HG02885 (cell line): ENCODE measurements at regions not wholly inside any gene's neighbourhood (a gene's known extent, or its start where the extent isn't known, plus 50 kb on each side); places are given as distances from the start of the nearest gene placed in this dataset.

Source experiments
- ATAC-seq: cut with Tn5 transposase; IDR thresholded peaks from one replicate; pipeline ENCODE4 v1.9.1; 2021; ENCODE audit warnings: mild to moderate bottlenecking; ENCODE audit not compliant: unreplicated experiment, poor library complexity

DNA sequence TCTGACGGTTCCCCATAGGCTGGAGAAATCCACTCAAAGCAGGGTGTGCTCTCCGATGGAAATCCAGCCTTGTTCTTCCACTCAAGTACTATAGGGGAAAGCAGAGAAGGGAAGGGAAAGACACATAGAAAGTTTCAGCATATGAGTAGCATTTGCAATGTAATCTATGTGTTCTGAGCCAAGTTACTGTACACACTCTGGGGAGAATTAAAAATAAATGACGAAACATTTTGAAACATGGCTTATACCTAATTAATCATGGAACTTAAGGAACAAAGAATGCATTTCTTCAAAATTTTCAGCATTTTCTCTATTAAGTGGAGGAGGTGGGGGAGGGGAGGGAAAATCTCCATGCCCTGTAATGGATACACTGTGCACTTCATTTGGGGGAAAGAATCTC is 198.1 kb upstream of the HABP2 start:
- ATAC-seq, result no peak

DNA sequence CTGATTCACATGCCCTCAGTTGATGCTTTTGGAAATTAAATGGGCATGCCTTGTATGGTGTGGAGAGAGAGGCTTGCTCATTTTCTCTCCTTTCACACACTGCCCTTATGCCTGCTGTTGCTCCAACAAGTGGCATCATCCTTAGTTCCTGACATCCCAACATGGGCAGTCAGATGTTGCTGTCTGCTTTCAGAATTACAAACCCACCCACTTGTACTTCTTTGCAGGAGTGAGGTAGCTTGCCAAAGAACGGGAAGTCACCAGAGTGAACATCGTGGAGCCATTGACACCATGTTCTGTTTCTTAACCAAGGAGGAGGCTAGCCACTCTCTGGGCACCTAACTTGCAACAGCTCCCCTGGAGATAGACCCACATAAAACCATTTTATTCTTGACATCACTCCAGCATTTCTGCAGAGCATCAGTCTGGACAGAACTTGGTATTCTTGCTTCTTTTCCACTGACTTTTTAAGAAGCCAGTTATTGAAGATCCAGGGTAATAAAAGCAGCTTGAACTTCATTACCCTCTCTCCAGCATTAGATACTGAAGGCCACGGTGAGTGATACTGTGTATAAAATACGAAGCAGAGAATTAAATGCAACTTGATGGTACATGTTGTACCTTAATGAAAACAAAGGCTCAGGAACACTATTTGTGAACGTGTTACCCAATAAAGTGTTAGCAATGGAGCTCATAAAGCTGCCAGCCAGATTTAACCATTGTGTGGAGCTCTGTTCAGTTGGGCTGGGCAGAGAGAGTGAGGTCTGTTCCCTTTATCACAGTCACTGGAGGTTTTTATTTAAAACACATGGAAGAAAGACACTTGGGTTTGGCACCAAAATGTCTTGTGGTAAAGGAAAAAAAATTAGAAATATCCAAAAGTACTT is 195.8 kb upstream of the HABP2 start:
- no peak for ATAC-seq

DNA sequence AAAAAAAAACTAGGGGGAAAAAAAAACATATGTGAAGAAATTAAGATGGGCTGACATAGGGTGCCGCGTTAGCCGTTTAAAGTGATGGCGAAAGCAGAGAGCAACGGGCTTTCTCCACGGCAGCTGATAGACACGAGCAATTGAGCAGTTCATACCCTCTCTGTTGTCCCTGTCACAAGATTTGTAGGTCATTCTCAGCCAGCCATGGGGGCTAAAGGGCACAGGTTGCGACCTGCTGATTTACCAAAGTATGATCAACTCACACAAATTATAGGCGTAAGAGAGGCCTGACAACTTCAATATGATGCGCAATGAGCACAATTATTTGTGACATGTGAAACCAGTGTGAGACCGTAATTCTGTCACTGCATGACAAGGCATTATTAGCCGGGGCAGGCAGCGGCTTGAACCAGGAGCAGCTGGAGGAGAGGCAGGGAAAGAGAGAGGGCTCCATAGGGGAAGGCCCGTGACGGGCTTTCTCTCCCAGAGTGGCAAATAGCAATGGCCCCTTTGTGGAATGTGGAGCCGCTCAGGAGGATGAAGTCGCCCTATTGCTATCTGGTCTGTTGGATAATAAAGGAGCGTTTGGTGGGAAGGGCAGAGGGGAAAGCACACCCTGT is 195.1 kb upstream of the HABP2 start:
- no peak for ATAC-seq

DNA sequence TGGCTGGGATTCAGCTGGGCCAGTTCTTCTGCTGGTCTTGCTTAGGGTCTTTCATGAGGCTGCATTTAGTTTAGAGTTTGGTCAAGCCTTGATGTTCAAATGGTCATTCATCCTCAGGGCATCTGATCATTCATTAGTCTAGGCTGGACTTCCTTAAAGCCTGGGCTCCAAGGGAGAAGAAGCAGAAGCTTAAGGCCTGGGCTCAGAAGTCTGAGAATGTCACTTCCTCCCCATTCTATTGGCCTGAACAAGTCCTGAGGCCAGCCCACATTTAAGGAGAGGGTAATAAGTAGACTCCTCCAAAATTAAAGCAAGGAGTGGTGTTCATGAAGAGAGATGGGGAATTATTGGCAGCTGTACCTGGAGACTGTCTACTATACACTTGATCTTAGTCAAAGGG is 193.2 kb upstream of the HABP2 start:
- ATAC-seq, result no peak

DNA sequence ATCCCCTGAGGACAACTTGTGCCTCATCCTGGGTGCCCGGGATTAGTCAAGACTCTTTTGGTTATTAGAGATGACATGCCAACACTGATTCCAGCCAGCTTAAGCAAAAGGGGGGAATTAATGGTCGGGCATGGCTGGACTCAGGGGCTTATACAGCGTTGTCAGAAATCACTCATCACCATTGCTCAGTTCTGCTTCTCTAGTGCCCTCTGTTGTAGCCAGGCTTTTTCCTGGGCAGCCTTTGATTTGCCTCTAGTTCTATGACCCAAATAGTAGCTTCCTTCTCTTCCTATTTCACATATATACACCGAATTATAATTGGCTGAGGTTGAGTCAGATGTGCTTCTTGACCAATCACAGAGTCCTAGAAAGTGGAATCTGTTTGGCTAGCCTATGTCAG is 192.0 kb upstream of the HABP2 start:
- ATAC-seq, result no peak

DNA sequence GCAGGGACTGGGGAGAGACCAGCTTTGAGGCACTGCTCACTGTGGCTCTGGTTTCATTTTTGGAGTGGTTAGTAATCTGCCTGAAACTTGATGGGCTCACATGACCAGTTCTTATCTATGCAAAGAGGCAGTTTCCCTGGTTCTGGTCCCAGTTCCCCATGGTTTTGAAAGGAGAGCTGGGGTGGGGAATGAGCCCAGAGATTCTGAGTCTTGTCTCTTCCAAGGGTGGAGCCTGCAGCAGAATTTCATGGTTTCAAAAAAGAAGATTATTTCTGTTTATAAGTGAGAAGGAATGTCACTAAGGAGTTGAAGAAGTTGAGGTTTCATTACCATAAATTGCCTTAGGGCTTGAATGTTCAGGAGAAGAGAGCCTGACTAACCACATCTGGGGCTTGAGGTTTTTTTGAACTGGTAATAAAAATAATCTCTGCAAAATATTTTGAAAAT is 190.2 kb upstream of the HABP2 start:
- ATAC-seq, result no peak

DNA sequence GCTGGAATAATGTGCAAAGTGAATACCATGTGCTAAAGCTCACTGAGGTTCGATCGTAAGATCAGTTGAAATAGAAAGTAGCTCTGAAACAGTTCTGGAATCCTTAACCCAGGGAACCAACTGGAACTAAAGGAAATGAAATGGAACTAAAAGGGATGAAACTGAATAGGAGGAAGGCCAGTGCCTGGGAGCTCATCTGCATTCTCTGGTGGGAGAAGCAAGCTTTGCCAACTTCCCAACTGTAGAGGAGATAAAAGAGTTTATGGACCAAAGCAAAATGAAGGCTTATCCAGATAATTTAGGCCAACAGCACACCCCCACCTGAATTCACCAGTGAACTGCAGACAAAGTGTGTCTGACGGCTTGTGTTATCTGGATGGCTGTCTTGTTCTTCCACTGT is 188.6 kb upstream of the HABP2 start:
- ATAC-seq, result no peak

DNA sequence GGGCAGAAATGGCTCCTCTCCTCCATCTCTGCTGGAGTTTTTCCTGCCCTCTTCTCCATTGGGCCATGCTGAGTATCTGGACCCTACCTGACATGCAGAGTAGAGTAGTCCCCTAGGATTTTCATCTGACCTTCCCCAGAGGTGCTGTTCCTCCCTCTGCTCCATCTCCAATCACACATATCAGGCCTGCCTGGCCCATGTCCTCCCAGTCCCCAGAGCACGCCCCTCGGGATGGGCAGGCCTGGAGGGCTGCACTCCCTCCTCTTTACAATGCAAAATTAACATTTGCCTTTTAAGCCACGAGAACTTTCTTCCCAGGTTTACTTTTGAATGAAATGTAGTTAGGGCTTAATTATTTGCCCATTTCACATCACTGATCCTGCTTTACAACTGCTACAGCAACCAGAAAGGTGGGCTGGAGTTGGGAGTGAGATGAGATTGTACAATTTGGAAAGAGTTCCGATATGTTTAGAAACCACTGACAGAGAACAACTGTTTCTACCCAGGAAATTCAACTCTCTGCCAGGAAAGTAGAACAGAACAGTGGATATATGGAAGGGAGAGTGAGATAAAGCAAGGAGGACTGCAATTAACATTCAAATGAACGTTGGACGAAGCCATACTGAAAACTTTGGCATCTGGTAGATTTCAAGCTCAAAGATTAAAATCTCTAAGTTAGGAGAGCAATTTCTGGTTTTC is 184.0 kb upstream of the HABP2 start:
- no peak for ATAC-seq

DNA sequence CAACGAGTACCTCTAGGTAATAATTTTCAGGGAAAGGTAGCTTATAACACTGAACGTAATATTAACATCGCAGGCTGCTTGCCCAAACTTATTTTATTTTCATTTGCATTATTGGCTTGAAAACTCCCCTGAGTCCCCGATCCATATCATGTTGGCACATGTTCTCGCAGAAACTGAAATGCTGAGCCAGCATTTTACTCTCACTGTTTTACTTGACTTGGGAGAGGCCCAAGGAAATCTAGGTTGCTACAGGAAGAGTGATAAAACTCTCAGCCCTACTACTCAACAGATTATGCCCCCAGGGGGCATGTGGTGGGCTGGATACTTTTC is 183.5 kb upstream of the HABP2 start:
- no peak for ATAC-seq

DNA sequence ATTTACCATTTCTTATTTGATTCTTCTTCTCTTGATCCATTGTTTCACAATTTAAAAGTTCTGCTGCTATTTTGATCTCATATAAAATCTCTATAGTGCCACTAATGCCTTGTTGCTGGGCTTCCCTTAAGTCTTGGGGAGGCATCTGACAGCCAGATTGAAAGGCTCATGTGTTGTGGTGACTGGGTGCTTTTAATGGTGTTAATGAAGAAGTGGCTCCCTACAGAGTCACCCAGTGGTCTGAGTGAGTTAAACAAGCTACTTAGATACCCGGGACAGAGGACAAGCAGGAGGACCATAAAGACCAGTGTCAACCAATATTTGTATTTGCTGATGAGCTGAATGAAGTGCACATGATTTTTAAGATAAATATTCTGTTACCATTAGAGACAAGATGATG is 176.4 kb upstream of the HABP2 start:
- ATAC-seq, result no peak

DNA sequence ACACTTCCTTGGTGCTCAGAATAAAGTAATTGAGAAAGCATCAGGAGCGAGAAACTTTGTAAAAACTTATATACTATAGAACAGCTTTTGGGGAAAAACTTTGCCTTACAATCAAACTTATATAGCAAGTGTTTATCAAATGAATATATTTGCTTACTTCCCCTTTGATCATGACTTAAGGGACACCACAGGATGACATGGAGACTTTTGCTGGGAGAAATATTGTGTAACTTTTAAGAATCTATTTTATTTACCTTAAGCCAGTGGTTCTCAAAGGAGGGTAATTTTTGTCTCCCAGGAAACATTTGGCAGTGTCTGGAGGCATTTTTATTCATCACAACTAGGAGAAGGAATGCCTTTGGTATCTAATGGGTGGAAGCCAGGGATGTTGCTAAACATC is 173.8 kb upstream of the HABP2 start:
- no peak for ATAC-seq

DNA sequence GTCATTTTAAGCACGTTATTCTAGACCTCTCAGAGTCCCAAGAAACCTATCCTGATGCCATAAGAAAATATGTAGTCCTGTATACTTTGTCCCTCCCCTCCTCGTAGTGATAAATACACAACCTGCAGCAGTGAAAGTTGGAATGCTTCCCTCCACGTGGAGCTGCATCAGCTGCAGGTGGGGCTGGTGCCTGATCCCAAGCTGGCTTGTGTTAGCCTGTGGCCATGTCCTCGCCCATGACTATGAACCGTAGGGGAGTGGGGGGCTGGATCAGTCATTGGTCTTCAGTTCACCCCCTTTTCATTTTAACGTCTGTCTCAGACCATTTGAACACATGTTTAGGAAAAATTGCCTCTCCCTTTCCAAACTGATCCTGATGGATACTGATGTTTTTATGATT is 171.4 kb upstream of the HABP2 start:
- no peak for ATAC-seq

DNA sequence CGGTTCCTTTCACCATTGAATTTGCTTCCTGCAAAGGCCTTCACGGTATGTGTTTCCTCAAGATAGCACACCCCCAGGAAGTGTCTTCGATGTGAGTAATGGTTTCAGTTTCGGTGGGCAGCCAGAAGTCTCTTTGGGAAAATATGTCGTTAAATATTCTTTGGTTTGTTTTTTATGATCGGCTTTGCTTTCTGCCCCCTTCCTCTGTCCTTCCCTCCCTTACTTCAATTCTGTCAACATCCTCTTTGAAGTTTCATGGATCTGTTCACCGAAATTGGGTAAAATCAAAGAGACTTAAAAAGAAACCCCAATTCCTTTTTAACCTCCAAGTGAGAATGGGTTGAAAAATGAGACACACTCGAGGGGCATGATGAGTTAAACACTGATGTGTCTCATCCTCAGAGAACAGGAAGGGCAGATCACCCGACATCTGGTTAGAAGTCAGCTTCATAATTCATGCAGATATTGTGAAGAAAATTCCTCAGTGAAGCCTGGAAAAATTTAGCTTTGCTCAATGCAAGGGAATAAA is 170.8 kb upstream of the HABP2 start:
- ATAC-seq, result peak; percentile 54

DNA sequence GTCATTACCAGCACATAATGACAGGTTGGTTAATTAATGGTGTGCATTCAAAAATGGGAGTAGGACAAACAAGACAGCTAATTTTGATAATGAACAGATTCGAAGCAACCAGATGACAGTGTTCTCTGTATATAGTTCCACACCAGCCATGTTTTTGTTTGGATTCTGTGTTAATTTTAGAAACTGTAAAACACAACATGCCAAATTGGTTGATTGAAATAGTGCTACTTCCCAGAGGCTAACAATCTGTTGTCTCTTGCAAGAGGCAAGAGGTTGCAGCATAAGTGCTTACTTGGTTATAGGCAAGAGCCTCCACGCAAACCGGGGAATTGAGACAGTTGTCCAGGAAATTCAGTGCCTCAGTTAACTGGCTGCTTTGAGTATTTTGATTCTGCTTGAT is 170.2 kb upstream of the HABP2 start:
- no peak for ATAC-seq

DNA sequence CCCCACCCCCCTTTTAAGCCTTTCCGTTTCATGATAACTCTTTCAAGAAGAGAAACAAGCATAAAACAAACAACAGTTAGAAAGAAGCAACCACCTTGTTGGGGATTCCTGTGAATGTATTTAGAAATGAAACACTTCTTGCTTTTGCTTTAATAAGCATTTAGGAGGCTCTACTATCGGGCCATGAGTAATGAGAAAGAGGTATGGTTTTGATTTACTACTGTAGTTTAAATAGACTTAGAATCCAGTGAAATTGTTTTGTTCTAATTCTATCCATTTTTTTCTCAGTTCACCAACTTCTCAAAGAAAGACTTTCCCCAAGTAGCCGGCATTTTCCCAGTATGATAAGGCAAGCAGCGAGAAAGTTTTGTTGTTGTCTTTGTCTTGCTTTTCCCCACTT is 168.7 kb upstream of the HABP2 start:
- ATAC-seq, result no peak

DNA sequence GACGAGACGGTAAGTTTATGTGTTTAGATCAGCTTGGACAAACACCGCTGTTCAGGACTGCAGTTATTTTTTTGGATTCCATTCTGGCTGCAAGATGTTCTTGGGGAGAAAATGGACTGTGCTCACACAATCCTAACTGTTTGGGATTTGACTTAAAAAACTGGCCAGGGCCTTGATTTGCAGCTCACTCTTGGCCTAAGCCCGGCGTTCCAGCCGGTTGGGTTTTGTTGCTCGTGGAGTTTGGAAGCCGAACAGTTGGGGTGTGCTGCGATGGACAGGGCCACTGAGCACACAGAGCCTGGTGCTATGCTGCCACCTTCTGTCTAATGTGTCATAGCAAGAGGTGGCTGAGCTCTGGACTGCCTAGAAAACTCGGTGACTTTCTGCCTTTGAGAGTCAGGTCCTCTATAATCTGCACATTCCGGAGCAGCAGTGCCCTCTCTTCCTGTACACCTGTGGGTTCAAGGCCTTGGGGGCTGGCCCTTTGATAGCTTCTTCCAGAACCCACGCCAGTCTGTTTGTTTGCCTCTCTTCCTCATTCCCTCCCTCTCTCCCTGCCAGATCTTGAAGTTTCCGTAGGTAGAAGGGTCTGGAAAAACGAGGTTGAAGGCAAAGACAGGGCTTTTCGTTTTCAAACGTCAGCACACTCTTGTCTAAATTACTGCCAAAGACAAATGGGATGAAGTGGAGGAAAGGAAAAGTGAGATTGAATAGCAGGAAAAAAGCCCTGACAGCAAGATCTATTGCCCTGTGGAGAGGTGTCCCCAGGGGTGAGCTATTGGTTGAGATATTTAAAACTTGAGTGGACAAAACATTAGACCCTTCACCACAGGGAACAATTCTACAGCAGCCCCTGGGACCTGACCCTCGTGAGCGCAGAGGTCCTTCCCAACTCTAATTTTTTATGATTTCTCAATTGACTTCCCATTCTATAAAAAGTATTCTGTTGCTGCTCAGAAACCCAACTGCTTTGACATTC is 167.5 kb upstream of the HABP2 start:
- peak; percentile 90 for ATAC-seq

DNA sequence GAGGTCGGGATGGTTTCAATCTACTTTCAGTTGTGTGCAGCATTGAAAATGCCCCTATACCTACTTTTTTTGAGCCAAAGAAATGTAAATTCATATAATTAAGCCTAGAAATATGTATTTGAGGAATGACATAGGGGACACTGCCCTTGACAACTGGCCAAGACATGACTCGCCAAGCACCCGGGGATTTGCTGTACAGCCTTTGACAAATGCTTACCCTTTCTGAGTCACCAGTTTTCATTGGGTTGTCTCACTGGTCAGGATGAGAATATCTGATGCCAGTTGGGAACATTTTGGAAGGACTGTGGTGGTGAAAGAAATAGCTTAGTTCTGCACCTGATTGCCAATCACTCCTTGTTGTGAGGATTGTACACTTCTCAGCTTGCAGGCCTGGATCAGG is 166.8 kb upstream of the HABP2 start:
- ATAC-seq, result no peak

DNA sequence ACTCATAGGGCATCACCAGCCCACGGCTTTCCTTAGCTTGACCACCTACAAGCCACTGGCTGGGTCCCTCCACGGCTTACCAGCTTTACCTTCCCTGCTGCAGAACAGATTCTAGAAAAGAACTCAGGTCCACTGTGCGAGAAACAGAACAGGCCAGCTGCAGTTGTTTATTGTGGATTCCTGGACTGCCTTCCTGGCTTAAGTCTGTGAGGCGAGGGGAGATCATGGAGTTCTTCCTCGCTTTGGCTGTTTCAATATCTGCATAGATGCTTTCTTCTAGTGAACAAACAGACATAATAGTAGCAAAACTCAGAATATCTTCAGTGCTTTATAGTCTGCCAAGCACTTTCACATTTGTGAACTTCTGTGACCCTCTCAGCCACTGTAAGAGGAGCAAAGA is 162.9 kb upstream of the HABP2 start:
- no peak for ATAC-seq

DNA sequence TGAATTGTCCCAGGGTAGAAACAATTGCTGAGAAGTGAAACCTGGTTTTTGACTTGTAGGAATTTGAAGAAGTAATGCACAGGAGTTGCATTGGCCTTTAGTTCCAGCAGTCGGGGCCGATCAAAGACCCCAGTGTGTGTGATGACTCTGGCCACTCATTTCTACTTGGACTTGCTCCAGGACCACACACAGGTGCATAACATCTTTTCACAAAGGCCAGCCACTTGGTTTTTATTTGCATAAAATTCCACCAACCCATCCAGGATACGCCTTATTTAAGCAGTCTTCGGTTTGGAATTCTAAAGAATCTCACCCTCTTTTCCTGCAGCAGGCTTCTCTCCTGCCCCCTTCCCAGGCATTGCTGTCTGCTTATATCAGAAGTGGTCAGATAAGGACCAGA is 162.0 kb upstream of the HABP2 start:
- ATAC-seq, result no peak

DNA sequence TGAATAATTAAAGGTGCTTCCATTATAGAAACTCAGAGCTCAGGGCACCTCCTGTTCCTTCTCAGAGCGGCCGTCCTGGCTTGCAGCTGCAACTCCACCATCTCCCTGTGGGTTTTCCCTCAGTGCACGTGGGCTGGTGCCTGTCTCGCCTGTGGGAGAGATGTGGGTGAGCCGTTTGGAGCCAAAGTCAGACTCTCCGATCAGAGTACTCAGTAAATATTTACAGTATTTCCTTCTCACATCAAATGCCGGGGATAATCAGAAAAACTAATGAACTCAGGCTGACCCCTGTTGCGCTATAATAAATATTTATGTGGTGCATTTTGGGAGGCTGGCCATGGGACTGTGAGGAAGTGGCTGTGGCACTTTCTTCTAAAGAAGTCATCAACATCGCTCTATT is 155.8 kb upstream of the HABP2 start:
- ATAC-seq, result no peak
